Nephron progenitor cell (in vitro differentiated cells): ENCODE measurements at regions not wholly inside any gene's neighbourhood (a gene's known extent, or its start where the extent isn't known, plus 50 kb on each side); places are given as distances from the start of the nearest gene placed in this dataset.
A peak's percentile ranks its signal among the peaks of the same experiment; 100 is the strongest.

Experiments
- DNase-seq: peaks from one replicate; pipeline ENCODE4 v3.0.0; 2021
- H3K27ac Mint-ChIP-seq: 2 replicates; pipeline ENCODE4 v1.8.0; 2021; ENCODE audit warnings: mild to moderate bottlenecking, moderate library complexity, mixed read lengths
- H3K27me3 Mint-ChIP-seq: 2 replicates; pipeline ENCODE4 v1.8.0; 2021; ENCODE audit warnings: mild to moderate bottlenecking, low read depth, mixed read lengths; ENCODE audit not compliant: poor library complexity
- H3K36me3 Mint-ChIP-seq: 2 replicates; pipeline ENCODE4 v1.8.0; 2021; ENCODE audit warnings: low read depth, mixed read lengths
- H3K4me1 Mint-ChIP-seq: 2 replicates; pipeline ENCODE4 v1.8.0; 2021; ENCODE audit warnings: mixed read lengths
- H3K4me3 Mint-ChIP-seq: 2 replicates; pipeline ENCODE4 v1.8.0; 2021; ENCODE audit warnings: mild to moderate bottlenecking, moderate library complexity, mixed read lengths
- H3K9me3 Mint-ChIP-seq: 2 replicates; pipeline ENCODE4 v1.8.0; 2021; ENCODE audit warnings: mild to moderate bottlenecking, moderate library complexity, mixed read lengths
- TF ChIP-seq, protein P1 (sequence below): fragments of 200-600 bp; sonication (generic); IDR thresholded peaks from 2 replicates; pipeline ENCODE4 v1.5.0; 2021; ENCODE audit warnings: antibody characterized with exemption

DNA sequence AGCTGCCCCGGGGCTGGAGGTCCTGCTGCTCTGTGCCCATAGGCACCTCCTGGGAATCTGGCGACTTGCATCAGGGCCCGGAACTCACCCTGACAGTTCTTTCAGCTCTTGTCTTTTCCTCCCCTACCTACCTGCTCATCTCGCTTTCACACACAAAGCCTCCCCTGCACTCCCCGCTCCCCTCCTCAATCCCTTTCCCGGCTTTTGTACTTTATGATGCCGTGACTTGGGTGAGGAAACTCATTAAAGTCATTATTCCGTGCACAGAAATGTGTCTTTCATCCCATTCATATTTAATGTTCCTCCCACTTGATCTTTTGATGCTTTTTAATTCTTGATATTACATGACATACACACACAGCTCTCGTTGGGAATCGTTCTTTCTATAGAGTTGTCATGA lies 218.6 kb downstream of the RPS24 start:
- H3K9me3 Mint-ChIP-seq, result peaks cover 4% of the 10 kb centered on the region
- no peak for DNase-seq
- no peak overlapping the region for H3K27ac Mint-ChIP-seq
- H3K4me3 Mint-ChIP-seq, result no peak overlapping the region
- TF ChIP-seq, protein P1, sequence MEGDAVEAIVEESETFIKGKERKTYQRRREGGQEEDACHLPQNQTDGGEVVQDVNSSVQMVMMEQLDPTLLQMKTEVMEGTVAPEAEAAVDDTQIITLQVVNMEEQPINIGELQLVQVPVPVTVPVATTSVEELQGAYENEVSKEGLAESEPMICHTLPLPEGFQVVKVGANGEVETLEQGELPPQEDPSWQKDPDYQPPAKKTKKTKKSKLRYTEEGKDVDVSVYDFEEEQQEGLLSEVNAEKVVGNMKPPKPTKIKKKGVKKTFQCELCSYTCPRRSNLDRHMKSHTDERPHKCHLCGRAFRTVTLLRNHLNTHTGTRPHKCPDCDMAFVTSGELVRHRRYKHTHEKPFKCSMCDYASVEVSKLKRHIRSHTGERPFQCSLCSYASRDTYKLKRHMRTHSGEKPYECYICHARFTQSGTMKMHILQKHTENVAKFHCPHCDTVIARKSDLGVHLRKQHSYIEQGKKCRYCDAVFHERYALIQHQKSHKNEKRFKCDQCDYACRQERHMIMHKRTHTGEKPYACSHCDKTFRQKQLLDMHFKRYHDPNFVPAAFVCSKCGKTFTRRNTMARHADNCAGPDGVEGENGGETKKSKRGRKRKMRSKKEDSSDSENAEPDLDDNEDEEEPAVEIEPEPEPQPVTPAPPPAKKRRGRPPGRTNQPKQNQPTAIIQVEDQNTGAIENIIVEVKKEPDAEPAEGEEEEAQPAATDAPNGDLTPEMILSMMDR, result no peak
- H3K27me3 Mint-ChIP-seq, result peaks cover 15% of the 10 kb centered on the region
- peaks cover 49% of the 10 kb centered on the region for H3K4me1 Mint-ChIP-seq
- H3K36me3 Mint-ChIP-seq, result no peaks in the 10 kb centered on the region

- H3K9me3 Mint-ChIP-seq, result no peaks in the 10 kb centered on the region
- H3K27me3 Mint-ChIP-seq, result peaks cover 10% of the 10 kb centered on the region
- H3K4me1 Mint-ChIP-seq, result peaks cover 55% of the 10 kb centered on the region
- TF ChIP-seq, protein P1, result no peak
- H3K4me3 Mint-ChIP-seq, result no peak overlapping the region
- no peaks in the 10 kb centered on the region for H3K36me3 Mint-ChIP-seq
- H3K27ac Mint-ChIP-seq, result no peak overlapping the region
- DNase-seq, result no peak
These were observed 219.6 kb downstream of the RPS24 start for GRCh38 chr10:78253063-78253853.

DNA sequence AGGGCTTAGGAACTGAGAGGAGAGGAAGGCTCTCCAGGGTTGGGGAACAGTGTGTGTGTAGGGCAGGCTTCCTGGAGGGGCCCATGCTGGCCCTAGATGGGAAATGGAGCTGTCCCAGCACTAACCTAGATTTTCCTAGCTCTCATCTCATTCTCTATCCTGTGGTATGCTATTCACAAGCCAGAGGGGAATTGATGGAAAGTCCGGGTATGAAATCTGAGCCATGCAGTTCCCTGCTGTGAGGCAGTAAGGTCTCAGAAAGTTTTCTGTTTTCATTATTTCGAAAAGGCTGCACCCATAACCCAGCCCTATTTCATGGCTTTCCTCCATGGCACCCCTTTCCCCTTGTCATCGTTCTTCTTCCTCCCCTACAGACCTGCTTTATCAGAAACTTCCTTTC lies 220.3 kb downstream of the RPS24 start:
- Mint-ChIP-seq H3K27ac (no peak overlapping the region), H3K4me1 (peaks cover 53% of the 10 kb centered on the region), H3K9me3 (peaks cover 4% of the 10 kb centered on the region), H3K36me3 (no peaks in the 10 kb centered on the region), H3K27me3 (peaks cover 8% of the 10 kb centered on the region), H3K4me3 (no peak overlapping the region)
- no peak for DNase-seq
- TF ChIP-seq, protein P1, result no peak

DNA sequence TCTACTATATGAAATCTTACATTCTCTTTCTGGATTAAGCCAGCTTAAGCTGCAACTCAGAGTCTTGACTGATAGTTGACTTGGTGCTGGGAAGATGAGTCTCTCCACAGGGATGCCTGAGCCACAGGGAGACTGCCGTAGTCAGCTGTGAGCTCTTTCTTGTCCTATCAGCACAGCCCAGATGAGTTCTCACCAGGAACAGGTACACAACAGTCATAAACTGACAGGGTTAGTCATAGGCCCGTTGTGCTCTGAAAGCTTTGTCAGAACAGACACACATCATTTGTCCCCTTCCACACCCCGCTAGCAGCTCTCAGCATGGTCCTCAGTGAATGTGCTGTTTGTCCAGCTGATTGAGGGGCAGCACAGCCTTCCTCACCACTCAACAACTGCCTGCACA lies 221.6 kb downstream of the RPS24 start:
- H3K27ac Mint-ChIP-seq, result peak overlapping the region; percentile 47
- H3K4me3 Mint-ChIP-seq, result no peak overlapping the region
- TF ChIP-seq, protein P1, result no peak

GRCh38 chr10:78255796-78256638 lies 222.4 kb downstream of the RPS24 start:
- Mint-ChIP-seq H3K9me3 (peaks cover 12% of the 10 kb centered on the region), H3K36me3 (no peaks in the 10 kb centered on the region), H3K27ac (peak overlapping the region; percentile 44), H3K4me1 (peaks cover 48% of the 10 kb centered on the region), H3K4me3 (no peak overlapping the region), H3K27me3 (peaks cover 7% of the 10 kb centered on the region)
- TF ChIP-seq, protein P1, result no peak
- no peak for DNase-seq

More for the DNA sequence above, 221.6 kb downstream of the RPS24 start:
- no peak for DNase-seq
- Mint-ChIP-seq H3K36me3 (no peaks in the 10 kb centered on the region), H3K4me1 (peaks cover 45% of the 10 kb centered on the region), H3K9me3 (peaks cover 12% of the 10 kb centered on the region), H3K27me3 (peaks cover 7% of the 10 kb centered on the region)
